Esophagus squamous epithelium (tissue), 5 donors: ENCODE measurements at regions not wholly inside any gene's neighbourhood (a gene's known extent, or its start where the extent isn't known, plus 50 kb on each side); places are given as distances from the start of the nearest gene placed in this dataset.

Experiments used
- DNase-seq: peaks from one replicate; lab custom pipeline; 2025; lab: John Stamatoyannopoulos, UW
- H3K27ac ChIP-seq, 4 donors: fragments of 200-600 bp; sonication (generic); one replicate each; pipeline ENCODE4 v1.5.1; 2016 to 2019; ENCODE audit warnings: mild to moderate bottlenecking in 1 of 4
- H3K27me3 ChIP-seq, 4 donors: fragments of 200-600 bp; sonication (generic); 1 replicate in 3 of 4; 2 replicates in 1 of 4; pipeline versions ENCODE4 v1.5.1 to v1.6.0; 2017 to 2021; ENCODE audit warnings: antibody characterized with exemption in 1 of 4
- H3K36me3 ChIP-seq, 3 donors: fragments of 200-600 bp; sonication (generic); one replicate each; pipeline ENCODE4 v1.5.1; 2016 to 2019
- H3K4me1 ChIP-seq, 3 donors: fragments of 200-600 bp; sonication (generic); one replicate each; pipeline ENCODE4 v1.5.1; 2017 to 2019
- H3K4me3 ChIP-seq, 4 donors: fragments of 200-600 bp; sonication (generic); 1 replicate in 3 of 4; 2 replicates in 1 of 4; pipeline ENCODE4 v1.5.1; 2016 to 2019; ENCODE audit warnings: mild to moderate bottlenecking in 2 of 4, moderate library complexity in 1 of 4
- H3K9me3 ChIP-seq, 3 donors: fragments of 200-600 bp; sonication (generic); one replicate each; pipeline ENCODE4 v1.5.1; 2016 to 2019
- CTCF ChIP-seq, 6 experiments: fragments of 450-650 bp in 4 of 6; fragments of 200-600 bp in 2 of 6; sonication (generic) in 2 of 6; IDR thresholded peaks; one replicate each; pipeline ENCODE4 v1.5.1; 2016 to 2019; ENCODE audit warnings: antibody characterized with exemption in 6 of 6, mild to moderate bottlenecking in 4 of 6, moderate library complexity in 4 of 6
- POLR2A ChIP-seq, 4 donors: fragments of 450-650 bp; IDR thresholded peaks; one replicate each; pipeline ENCODE4 v1.6.1; 2017; ENCODE audit warnings: antibody characterized with exemption in 4 of 4, mild to moderate bottlenecking in 4 of 4, moderate library complexity in 3 of 4
- WGBS, 2 donors: methylation state at CpG; one replicate each; pipeline ENCODE4 v1.1.5; 2018; 5-methylcytosine and 5-hydroxymethylcytosine counted together
- intact Hi-C: fragments of 100-400 bp; cut with DNase I; formaldehyde crosslinking; loops from one replicate; pipeline ENCODE4 v1.15.0; 2022
- donor health status: DM: yes; HTN: yes; CAD: no.

- no peak for TF ChIP-seq POLR2A (IDR thresholded peaks at IDR 0.05)
- no peak for TF ChIP-seq CTCF (IDR thresholded peaks at IDR 0.05)
- intact Hi-C loops, result no loop called here
- Histone ChIP-seq H3K4me1 (no peaks in the 10 kb centered on the region), H3K36me3 (no peaks in the 10 kb centered on the region), H3K9me3 (no peaks in the 10 kb centered on the region), H3K27me3 (no peaks in the 10 kb centered on the region), H3K4me3 (no peak overlapping the region), H3K27ac (no peak overlapping the region)
- 29 to 37% methylated on average over 5 of the region's 5 CpGs for WGBS, 2 donors
- DNase-seq, result no peak
Observed at GRCh38 chr4:96916711-96917110, 1076.8 kb downstream of the PDHA2 start.

- 82 to 88% methylated on average over 4 to 6 of the region's 6 CpGs for WGBS, 2 donors
- Histone ChIP-seq H3K36me3 (no peaks in the 10 kb centered on the region), H3K4me1 (no peaks in the 10 kb centered on the region), H3K27me3 (no peaks in the 10 kb centered on the region), H3K27ac (no peak overlapping the region), H3K9me3 (no peaks in the 10 kb centered on the region), H3K4me3 (no peak overlapping the region)
- no peak for DNase-seq
- intact Hi-C loops, result no loop called here
- TF ChIP-seq CTCF (IDR thresholded peaks at IDR 0.05), result no peak
- TF ChIP-seq POLR2A (IDR thresholded peaks at IDR 0.05), result no peak
Observed at GRCh38 chr4:96936886-96937285, 1097.0 kb downstream of the PDHA2 start.

GRCh38 chr4:96946552-96946951 lies 1106.7 kb downstream of the PDHA2 start:
- Histone ChIP-seq H3K36me3 (no peaks in the 10 kb centered on the region), H3K4me1 (no peaks in the 10 kb centered on the region), H3K9me3 (no peaks in the 10 kb centered on the region), H3K4me3 (no peak overlapping the region), H3K27me3 (no peaks in the 10 kb centered on the region), H3K27ac (no peak overlapping the region)
- DNase-seq, result no peak
- WGBS, 2 donors, result 64 to 69% methylated on average over 2 of the region's 2 CpGs
- intact Hi-C loops, result no loop called here
- TF ChIP-seq POLR2A (IDR thresholded peaks at IDR 0.05) (no peak), CTCF (IDR thresholded peaks at IDR 0.05) (no peak)

- no peaks in the 10 kb centered on the region for H3K36me3 ChIP-seq
- DNase-seq, result no peak
- H3K27me3 ChIP-seq, result no peaks in the 10 kb centered on the region
- WGBS, 2 donors, result 71 to 86% methylated on average over 1 of the region's 1 CpG
- no peaks in the 10 kb centered on the region for H3K9me3 ChIP-seq
- no peak overlapping the region for H3K4me3 ChIP-seq
- no peaks in the 10 kb centered on the region for H3K4me1 ChIP-seq
- H3K27ac ChIP-seq, result no peak overlapping the region
- intact Hi-C loops, result no loop called here
- TF ChIP-seq CTCF (IDR thresholded peaks at IDR 0.05), result no peak
- no peak for TF ChIP-seq POLR2A (IDR thresholded peaks at IDR 0.05)
Observed at GRCh38 chr4:96952610-96953009, 1112.7 kb downstream of the PDHA2 start.

GRCh38 chr4:96955226-96955625 lies 1115.3 kb downstream of the PDHA2 start:
- Histone ChIP-seq H3K9me3 (no peaks in the 10 kb centered on the region), H3K4me3 (no peak overlapping the region), H3K36me3 (no peaks in the 10 kb centered on the region), H3K4me1 (no peaks in the 10 kb centered on the region), H3K27ac (no peak overlapping the region), H3K27me3 (no peaks in the 10 kb centered on the region)
- intact Hi-C loops, result no loop called here
- 54 to 61% methylated on average over 1 of the region's 1 CpG for WGBS, 2 donors
- DNase-seq, result no peak
- no peak for TF ChIP-seq POLR2A (IDR thresholded peaks at IDR 0.05)
- no peak for TF ChIP-seq CTCF (IDR thresholded peaks at IDR 0.05)
